ENCODE measurements at regions not wholly inside any gene's neighbourhood (a gene's known extent, or its start where the extent isn't known, plus 50 kb on each side); places are given as distances from the start of the nearest gene placed in this dataset.

DNA sequence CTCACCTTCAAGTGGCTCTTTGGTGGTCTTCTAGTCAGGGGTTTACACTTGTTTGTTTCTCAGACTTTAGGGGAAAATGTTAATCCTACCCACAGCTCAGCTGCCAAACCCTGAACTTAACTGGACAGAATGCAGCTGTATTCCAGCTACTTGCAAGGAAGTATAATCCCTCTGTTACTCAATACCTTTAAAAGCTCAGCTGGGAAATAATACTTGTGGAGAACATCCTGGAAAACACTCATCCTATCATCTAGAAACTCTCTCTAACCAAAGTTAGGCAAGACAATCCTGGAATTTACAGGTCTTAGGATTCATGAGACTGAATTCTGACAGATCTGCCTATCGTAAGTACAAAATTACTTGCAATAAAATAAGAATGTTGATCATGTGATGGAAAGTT lies 404.1 kb downstream of the ADAMTS20 start:
- no peaks in the 10 kb centered on the region for H3K36me3 ChIP-seq (ENCODE audit: insufficient read depth, low read length)
- H3F3A ChIP-seq (ENCODE audit: low read depth): no peaks in the 10 kb centered on the region
- no peak overlapping the region for H2AFZ ChIP-seq (ENCODE audit: low read length)
- H3K4me2 ChIP-seq (ENCODE audit: low read depth, low read length, poor library complexity, severe bottlenecking): no peak overlapping the region
- no peak for TF ChIP-seq EZH2phosphoT487 (IDR thresholded peaks at IDR 0.05; ENCODE audit: borderline replicate concordance)
- TF ChIP-seq, protein P1, sequence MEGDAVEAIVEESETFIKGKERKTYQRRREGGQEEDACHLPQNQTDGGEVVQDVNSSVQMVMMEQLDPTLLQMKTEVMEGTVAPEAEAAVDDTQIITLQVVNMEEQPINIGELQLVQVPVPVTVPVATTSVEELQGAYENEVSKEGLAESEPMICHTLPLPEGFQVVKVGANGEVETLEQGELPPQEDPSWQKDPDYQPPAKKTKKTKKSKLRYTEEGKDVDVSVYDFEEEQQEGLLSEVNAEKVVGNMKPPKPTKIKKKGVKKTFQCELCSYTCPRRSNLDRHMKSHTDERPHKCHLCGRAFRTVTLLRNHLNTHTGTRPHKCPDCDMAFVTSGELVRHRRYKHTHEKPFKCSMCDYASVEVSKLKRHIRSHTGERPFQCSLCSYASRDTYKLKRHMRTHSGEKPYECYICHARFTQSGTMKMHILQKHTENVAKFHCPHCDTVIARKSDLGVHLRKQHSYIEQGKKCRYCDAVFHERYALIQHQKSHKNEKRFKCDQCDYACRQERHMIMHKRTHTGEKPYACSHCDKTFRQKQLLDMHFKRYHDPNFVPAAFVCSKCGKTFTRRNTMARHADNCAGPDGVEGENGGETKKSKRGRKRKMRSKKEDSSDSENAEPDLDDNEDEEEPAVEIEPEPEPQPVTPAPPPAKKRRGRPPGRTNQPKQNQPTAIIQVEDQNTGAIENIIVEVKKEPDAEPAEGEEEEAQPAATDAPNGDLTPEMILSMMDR (conservative IDR thresholded peaks at IDR 0.05; ENCODE audit: low read length): no peak
- H3K9me2 ChIP-seq (replicated peaks; ENCODE audit: low read depth, low read length): no peaks in the 10 kb centered on the region
- H3K9ac ChIP-seq (ENCODE audit: low read depth, low read length, poor library complexity, severe bottlenecking): no peak overlapping the region
- no peaks in the 10 kb centered on the region for H3K4me1 ChIP-seq (ENCODE audit: insufficient read depth, low read length, poor library complexity, severe bottlenecking)
- H4K20me1 ChIP-seq (ENCODE audit: insufficient read depth, low read length, poor library complexity, severe bottlenecking): no peaks in the 10 kb centered on the region
- no peak overlapping the region for H3K4me3 ChIP-seq (ENCODE audit: low read length, poor library complexity, severe bottlenecking)
- H3K79me2 ChIP-seq (ENCODE audit: insufficient read depth, low read length): no peaks in the 10 kb centered on the region
- H3K9me3 ChIP-seq (ENCODE audit: insufficient read depth, low read depth, low read length): no peaks in the 10 kb centered on the region
- H3K27me3 ChIP-seq (ENCODE audit: insufficient read depth, low read length, poor library complexity, severe bottlenecking): no peaks in the 10 kb centered on the region

DNA sequence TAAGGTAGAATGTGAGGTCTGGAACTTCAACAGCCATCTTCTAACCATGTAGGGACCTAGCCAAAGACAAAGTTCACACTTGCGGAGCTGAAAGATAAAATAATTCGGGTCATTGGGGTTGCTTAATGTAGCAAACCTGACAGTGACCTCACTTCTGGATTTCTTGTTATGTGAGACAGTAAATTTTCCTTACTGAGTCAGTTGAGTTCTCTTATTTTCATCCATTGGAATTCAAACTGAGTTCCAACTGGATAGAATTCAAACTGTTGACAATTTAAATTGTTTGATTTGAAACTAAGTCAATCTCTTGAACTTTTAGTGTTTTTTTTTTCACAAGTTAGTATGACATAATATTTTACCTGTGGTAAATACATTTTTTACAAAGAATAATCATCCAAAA lies 406.5 kb downstream of the ADAMTS20 start:
- no peak overlapping the region for H2AFZ ChIP-seq (ENCODE audit: low read length)
- H3K9ac ChIP-seq (ENCODE audit: low read depth, low read length, poor library complexity, severe bottlenecking): no peak overlapping the region
- no peaks in the 10 kb centered on the region for H3K36me3 ChIP-seq (ENCODE audit: insufficient read depth, low read length)
- no peaks in the 10 kb centered on the region for H3K4me1 ChIP-seq (ENCODE audit: insufficient read depth, low read length, poor library complexity, severe bottlenecking)
- H3K4me2 ChIP-seq (ENCODE audit: low read depth, low read length, poor library complexity, severe bottlenecking): no peak overlapping the region
- no peaks in the 10 kb centered on the region for H3K79me2 ChIP-seq (ENCODE audit: insufficient read depth, low read length)
- no peaks in the 10 kb centered on the region for H3F3A ChIP-seq (ENCODE audit: low read depth)
- no peaks in the 10 kb centered on the region for H3K9me2 ChIP-seq (replicated peaks; ENCODE audit: low read depth, low read length)
- no peaks in the 10 kb centered on the region for H4K20me1 ChIP-seq (ENCODE audit: insufficient read depth, low read length, poor library complexity, severe bottlenecking)
- no peaks in the 10 kb centered on the region for H3K27me3 ChIP-seq (ENCODE audit: insufficient read depth, low read length, poor library complexity, severe bottlenecking)
- TF ChIP-seq EZH2phosphoT487 (IDR thresholded peaks at IDR 0.05; ENCODE audit: borderline replicate concordance): no peak
- TF ChIP-seq, protein P1 (conservative IDR thresholded peaks at IDR 0.05; ENCODE audit: low read length): no peak
- H3K9me3 ChIP-seq (ENCODE audit: insufficient read depth, low read depth, low read length): no peaks in the 10 kb centered on the region
- no peak overlapping the region for H3K4me3 ChIP-seq (ENCODE audit: low read length, poor library complexity, severe bottlenecking)

DNA sequence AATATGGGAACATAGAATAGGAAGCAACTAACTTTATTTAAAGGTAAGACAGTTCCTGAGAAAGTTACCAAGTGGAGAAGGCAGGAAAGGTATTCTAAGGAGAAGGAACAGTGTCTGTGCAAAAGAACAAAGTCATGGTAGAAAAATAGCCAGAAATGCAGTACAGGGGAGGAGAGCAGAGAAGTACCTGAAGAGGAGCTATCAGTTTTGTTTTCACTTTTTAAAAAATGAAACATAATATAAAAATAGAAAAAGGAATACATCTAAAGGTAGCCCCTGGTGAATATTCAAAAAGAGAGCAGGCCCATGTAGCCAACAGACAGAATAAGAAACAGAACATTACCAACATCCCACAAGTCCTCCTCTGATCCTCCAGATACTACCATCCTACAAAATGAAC lies 408.7 kb downstream of the ADAMTS20 start:
- Histone ChIP-seq H3K79me2 (ENCODE audit: insufficient read depth, low read length) (no peaks in the 10 kb centered on the region), H3K4me1 (ENCODE audit: insufficient read depth, low read length, poor library complexity, severe bottlenecking) (no peaks in the 10 kb centered on the region), H3F3A (ENCODE audit: low read depth) (no peaks in the 10 kb centered on the region), H3K27me3 (ENCODE audit: insufficient read depth, low read length, poor library complexity, severe bottlenecking) (no peaks in the 10 kb centered on the region), H3K9ac (ENCODE audit: low read depth, low read length, poor library complexity, severe bottlenecking) (no peak overlapping the region), H4K20me1 (ENCODE audit: insufficient read depth, low read length, poor library complexity, severe bottlenecking) (no peaks in the 10 kb centered on the region), H3K4me2 (ENCODE audit: low read depth, low read length, poor library complexity, severe bottlenecking) (no peak overlapping the region), H3K36me3 (ENCODE audit: insufficient read depth, low read length) (no peaks in the 10 kb centered on the region), H2AFZ (ENCODE audit: low read length) (no peak overlapping the region), H3K4me3 (ENCODE audit: low read length, poor library complexity, severe bottlenecking) (no peak overlapping the region), H3K9me3 (ENCODE audit: insufficient read depth, low read depth, low read length) (no peaks in the 10 kb centered on the region), H3K9me2 (replicated peaks; ENCODE audit: low read depth, low read length) (no peaks in the 10 kb centered on the region)
- TF ChIP-seq EZH2phosphoT487 (IDR thresholded peaks at IDR 0.05; ENCODE audit: borderline replicate concordance): no peak
- TF ChIP-seq, protein P1 (conservative IDR thresholded peaks at IDR 0.05; ENCODE audit: low read length): no peak
